Kidney tubule cell (primary cell): ENCODE measurements at regions not wholly inside any gene's neighbourhood (a gene's known extent, or its start where the extent isn't known, plus 50 kb on each side); places are given as distances from the start of the nearest gene placed in this dataset.

Experiments used
- DNase-seq: peaks from one replicate; pipeline ENCODE4 v3.0.0-alpha.2; 2018; ENCODE audit warnings: low spot score

- no peak for DNase-seq
Measured at GRCh38 chr10:78979938-78980337, 88.8 kb upstream of the ZMIZ1 start.

GRCh38 chr10:78980354-78980753, 88.4 kb upstream of the ZMIZ1 start:
- no peak for DNase-seq

- no peak for DNase-seq
Measured at GRCh38 chr10:78980815-78981214, 88.0 kb upstream of the ZMIZ1 start.

GRCh38 chr10:78981257-78981969, 87.4 kb upstream of the ZMIZ1 start:
- DNase-seq = no peak

GRCh38 chr10:78981970-78982281, 86.8 kb upstream of the ZMIZ1 start:
- DNase-seq = no peak

GRCh38 chr10:78982726-78983125, 86.0 kb upstream of the ZMIZ1 start:
- no peak for DNase-seq

GRCh38 chr10:78983608-78984007, 85.2 kb upstream of the ZMIZ1 start:
- no peak for DNase-seq

GRCh38 chr10:78985973-78986818, 82.6 kb upstream of the ZMIZ1 start:
- DNase-seq = no peak

GRCh38 chr10:78991187-78991586, 77.6 kb upstream of the ZMIZ1 start:
- DNase-seq = peak; percentile 53

- DNase-seq = no peak
Measured at GRCh38 chr10:78992333-78992732, 76.4 kb upstream of the ZMIZ1 start.

GRCh38 chr10:78993261-78993945, 75.4 kb upstream of the ZMIZ1 start:
- no peak for DNase-seq

GRCh38 chr10:78995987-78996791, 72.6 kb upstream of the ZMIZ1 start:
- DNase-seq = no peak

GRCh38 chr10:78996792-78997129, 72.0 kb upstream of the ZMIZ1 start:
- DNase-seq = no peak

GRCh38 chr10:78997635-78998618, 70.8 kb upstream of the ZMIZ1 start:
- no peak for DNase-seq

GRCh38 chr10:79001082-79001885, 67.5 kb upstream of the ZMIZ1 start:
- DNase-seq = peak; percentile 73

- no peak for DNase-seq
Measured at GRCh38 chr10:79002336-79002735, 66.4 kb upstream of the ZMIZ1 start.

- peak; percentile 65 for DNase-seq
Measured at GRCh38 chr10:79003183-79004100, 65.3 kb upstream of the ZMIZ1 start.

GRCh38 chr10:79004311-79004710, 64.5 kb upstream of the ZMIZ1 start:
- DNase-seq = peak; percentile 63
